GM20000 (cell line): ENCODE measurements at regions not wholly inside any gene's neighbourhood (a gene's known extent, or its start where the extent isn't known, plus 50 kb on each side); places are given as distances from the start of the nearest gene placed in this dataset.

Experiments
- DNase-seq: peaks from one replicate; pipeline ENCODE4 v3.0.0; 2012; ENCODE audit warnings: low spot score
- CTCF ChIP-seq: IDR thresholded peaks from 2 replicates; pipeline ENCODE4 v1.5.1; 2012; ENCODE audit warnings: mild to moderate bottlenecking, control low read depth; ENCODE audit errors: extremely low read depth, missing control alignments

DNA sequence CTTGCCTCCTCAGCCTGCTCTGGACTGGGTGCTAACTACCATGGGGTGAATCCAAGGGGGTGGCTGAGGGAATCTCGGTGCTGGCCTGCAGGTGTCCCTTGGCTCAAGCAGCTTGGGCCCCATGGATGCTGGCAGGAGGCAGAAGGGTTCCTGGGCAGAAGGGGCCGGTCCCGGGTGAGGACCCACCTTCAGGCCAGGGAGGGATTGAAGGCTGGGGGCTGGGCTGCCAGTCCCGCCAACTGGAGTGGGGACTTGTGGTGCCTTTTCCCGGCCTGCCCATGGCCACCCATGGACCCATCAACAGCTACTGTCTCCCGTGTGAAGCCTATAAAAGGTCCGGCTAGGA lies 550.1 kb downstream of the SLC6A15 start:
- no peak for TF ChIP-seq CTCF
- no peak for DNase-seq

DNA sequence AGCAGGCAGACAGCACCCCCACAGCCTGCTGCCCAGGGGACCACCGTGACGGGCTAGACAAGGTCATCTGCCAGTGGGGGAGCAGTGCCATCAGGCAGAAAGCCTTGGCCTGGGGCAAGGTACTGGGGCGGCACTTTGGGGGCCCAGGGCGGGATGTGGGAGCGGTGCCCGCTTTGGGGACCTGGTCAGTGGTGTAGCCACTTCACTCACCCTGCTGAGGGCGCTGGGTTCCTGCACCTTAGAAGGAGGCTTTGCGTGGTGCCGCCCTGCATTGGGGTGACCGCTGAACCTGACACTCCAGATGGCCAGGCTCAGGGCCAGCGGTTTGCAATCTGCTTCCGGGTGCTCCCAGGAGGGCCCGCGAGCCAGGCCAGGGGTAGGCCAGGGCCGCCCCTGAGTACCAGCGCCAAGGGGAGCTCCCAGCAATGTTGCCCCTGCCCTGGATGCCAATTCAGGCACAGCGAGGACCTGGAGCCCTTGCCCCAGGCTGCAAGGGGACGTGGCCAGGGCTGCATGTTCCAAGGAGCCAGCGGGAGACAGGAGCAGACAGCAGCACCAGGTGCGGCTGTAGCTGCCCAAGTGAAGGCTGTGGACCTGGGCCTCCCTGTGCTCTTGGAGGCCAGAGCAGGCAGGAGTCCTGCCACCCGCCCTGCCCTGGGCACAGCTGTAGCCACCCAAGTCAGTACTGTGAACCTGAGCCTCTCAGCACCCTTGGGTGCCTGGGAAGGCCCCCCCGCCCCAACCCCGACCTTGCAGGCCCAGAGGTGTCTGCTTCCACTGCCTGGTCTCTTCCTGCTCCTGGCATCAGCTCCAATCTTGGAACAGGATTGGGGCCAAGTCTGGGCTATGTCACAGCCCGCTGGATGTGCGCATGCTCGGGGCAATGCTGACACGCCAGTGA lies 550.7 kb downstream of the SLC6A15 start:
- no peak for TF ChIP-seq CTCF
- no peak for DNase-seq

DNA sequence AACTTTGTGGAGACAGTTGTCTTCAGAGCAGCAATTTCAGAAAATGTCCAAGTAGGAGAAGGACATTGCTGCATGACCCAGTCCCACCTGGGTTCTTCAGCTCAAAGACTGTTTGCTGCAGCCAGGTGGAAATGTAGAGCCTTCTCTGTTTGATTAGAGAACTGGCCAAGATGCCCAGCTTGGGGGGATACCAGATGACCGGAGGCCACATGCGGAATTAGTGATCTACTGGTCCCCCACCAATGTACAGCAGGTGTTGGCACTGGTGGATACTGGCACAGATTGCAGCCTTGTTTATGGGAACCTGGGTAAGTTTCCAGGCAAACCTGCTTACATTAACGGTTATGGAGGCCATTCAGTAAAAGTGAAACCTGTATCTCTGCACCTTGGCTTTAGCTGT lies 555.3 kb downstream of the SLC6A15 start:
- no peak for DNase-seq
- no peak for TF ChIP-seq CTCF

DNA sequence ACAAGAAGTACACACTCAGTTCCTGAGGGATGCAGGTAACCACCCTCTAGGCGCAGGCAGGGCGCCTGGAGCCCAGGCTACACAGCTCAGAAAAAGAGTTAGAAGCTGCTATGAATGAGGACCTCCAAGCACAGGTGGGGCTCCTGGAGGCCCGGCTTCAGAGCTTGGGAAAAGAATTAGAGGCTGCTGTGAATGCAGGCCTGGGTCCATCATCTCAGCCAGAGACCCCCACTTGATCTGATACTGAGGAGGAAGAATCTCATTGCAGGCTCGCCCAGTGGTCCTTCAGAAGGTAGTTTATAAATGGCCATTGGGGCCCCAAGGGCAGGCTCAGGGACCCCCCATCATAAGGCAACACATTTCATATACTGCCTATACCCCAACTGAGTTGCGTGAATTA lies 556.4 kb downstream of the SLC6A15 start:
- no peak for TF ChIP-seq CTCF

GRCh38 chr12:84355561-84355960 lies 557.0 kb downstream of the SLC6A15 start:
- DNase-seq = no peak
- no peak for TF ChIP-seq CTCF

More for the DNA sequence above, 556.4 kb downstream of the SLC6A15 start:
- DNase-seq = no peak

GRCh38 chr12:84348582-84348981 lies 564.0 kb downstream of the SLC6A15 start:
- no peak for TF ChIP-seq CTCF
- no peak for DNase-seq

- no peak for TF ChIP-seq CTCF
- DNase-seq = no peak
Measured at GRCh38 chr12:84341467-84342193, 571.0 kb downstream of the SLC6A15 start.
